MCF 10A (cell line): ENCODE measurements at regions not wholly inside any gene's neighbourhood (a gene's known extent, or its start where the extent isn't known, plus 50 kb on each side); places are given as distances from the start of the nearest gene placed in this dataset.

Experiments used
- BruUV-seq: library from RNA; stranded (reverse); fragments of 400-500 nt; replicated peaks from 2 replicates; lab custom pipeline; 2021; lab: Mats Ljungman, UMichigan
- CTCF ChIA-PET: fragments of 300-600 bp; sonication (Branson Sonifier 250); formaldehyde crosslinking; extraction: SDS; loops from one replicate; lab custom pipeline; 2021; ENCODE audit warnings: antibody characterized with exemption, inconsistent platforms; lab: Yijun Ruan, JAX
- POLR2A ChIA-PET: fragments of 300-600, 350-650 bp; sonication (Branson Sonifier 250); formaldehyde crosslinking; extraction: SDS; loops from one replicate; lab custom pipeline; 2020; ENCODE audit warnings: antibody characterized with exemption, inconsistent platforms; lab: Yijun Ruan, JAX
- DNase-seq: peaks from one replicate; pipeline ENCODE4 v3.0.0-alpha.2; 2018; ENCODE audit not compliant: unreplicated experiment
- H3K27ac Mint-ChIP-seq: one replicate; pipeline ENCODE4 v1.8.0; 2022; ENCODE audit warnings: mild to moderate bottlenecking, low read depth, mixed read lengths; ENCODE audit not compliant: unreplicated experiment
- H3K27me3 Mint-ChIP-seq: one replicate; pipeline ENCODE4 v1.8.0; 2022; ENCODE audit warnings: mixed read lengths; ENCODE audit not compliant: insufficient read depth, unreplicated experiment
- H3K36me3 Mint-ChIP-seq: one replicate; pipeline ENCODE4 v1.8.0; 2022; ENCODE audit warnings: mild to moderate bottlenecking, moderate library complexity, mixed read lengths; ENCODE audit not compliant: insufficient read depth, unreplicated experiment
- H3K4me1 Mint-ChIP-seq: one replicate; pipeline ENCODE4 v1.8.0; 2022; ENCODE audit warnings: mixed read lengths; ENCODE audit not compliant: insufficient read depth, unreplicated experiment
- H3K4me3 Mint-ChIP-seq: one replicate; pipeline ENCODE4 v1.8.0; 2022; ENCODE audit warnings: mild to moderate bottlenecking, moderate library complexity, mixed read lengths; ENCODE audit not compliant: unreplicated experiment
- H3K9me3 Mint-ChIP-seq: one replicate; pipeline ENCODE4 v1.8.0; 2022; ENCODE audit warnings: mixed read lengths; ENCODE audit not compliant: unreplicated experiment
- CTCF ChIP-seq: fragments of 200-600 bp; IDR thresholded peaks from one replicate; pipeline ENCODE4 v1.8.0; 2022; ENCODE audit warnings: antibody characterized with exemption, mild to moderate bottlenecking; ENCODE audit not compliant: unreplicated experiment
- intact Hi-C: fragments of 100-400 bp; cut with micrococcal nuclease; formaldehyde crosslinking; loops from 2 replicates; pipeline ENCODE4 v1.14.1; 2022

GRCh38 chr20:19945732-19946670 is 71.2 kb upstream of the NAA20 start:
- Mint-ChIP-seq H3K9me3 (no peaks in the 10 kb centered on the region), H3K27ac (no peak overlapping the region), H3K4me3 (no peak overlapping the region), H3K36me3 (no peaks in the 10 kb centered on the region), H3K27me3 (no peaks in the 10 kb centered on the region), H3K4me1 (no peaks in the 10 kb centered on the region)
- DNase-seq, result no peak
- TF ChIP-seq CTCF, result no peak
- intact Hi-C loops, result no loop called here
- BruUV-seq, result no TSS peak
- CTCF ChIA-PET, result interaction anchor here (0.6 to 2.5 kb wide), 6 partner anchors 9 to 271 kb away, joined by 3 to 6 read pairs (median 4); no protein-coding TSS in a partner anchor
- POLR2A ChIA-PET, result interaction anchor here (0.9 to 2.6 kb wide), 4 partner anchors 11 to 29 kb away, joined by 3 to 11 read pairs (median 5); no protein-coding TSS in a partner anchor

GRCh38 chr20:19947611-19948264 is 69.4 kb upstream of the NAA20 start:
- BruUV-seq, result no TSS peak
- no peaks in the 10 kb centered on the region for H3K36me3 Mint-ChIP-seq
- H3K27ac Mint-ChIP-seq, result no peak overlapping the region
- H3K4me3 Mint-ChIP-seq, result no peak overlapping the region
- intact Hi-C loops, result no loop called here
- H3K4me1 Mint-ChIP-seq, result no peaks in the 10 kb centered on the region
- H3K27me3 Mint-ChIP-seq, result no peaks in the 10 kb centered on the region
- H3K9me3 Mint-ChIP-seq, result no peaks in the 10 kb centered on the region
- POLR2A ChIA-PET, result interaction anchor here (0.9 to 2.6 kb wide), 5 partner anchors 11 to 33 kb away, joined by 3 to 11 read pairs (median 4); no protein-coding TSS in a partner anchor
- CTCF ChIA-PET, result interaction anchor here (0.6 to 1.5 kb wide), 4 partner anchors 9 to 30 kb away, joined by 3 to 7 read pairs (median 3); no protein-coding TSS in a partner anchor
- no peak for TF ChIP-seq CTCF
- DNase-seq, result peak; percentile 49

GRCh38 chr20:19949195-19949867 is 67.8 kb upstream of the NAA20 start:
- DNase-seq, result no peak
- intact Hi-C loops, result no loop called here
- POLR2A ChIA-PET, result no interaction called here
- no peaks in the 10 kb centered on the region for H3K27me3 Mint-ChIP-seq
- BruUV-seq, result no TSS peak
- H3K27ac Mint-ChIP-seq, result no peak overlapping the region
- no peaks in the 10 kb centered on the region for H3K9me3 Mint-ChIP-seq
- no peak overlapping the region for H3K4me3 Mint-ChIP-seq
- H3K36me3 Mint-ChIP-seq, result no peaks in the 10 kb centered on the region
- H3K4me1 Mint-ChIP-seq, result no peaks in the 10 kb centered on the region
- CTCF ChIA-PET, result interaction anchor here (0.6 to 1.1 kb wide), 2 partner anchors 64 to 262 kb away, joined by 4 read pairs; no protein-coding TSS in a partner anchor
- no peak for TF ChIP-seq CTCF
